ENCODE measurements at regions not wholly inside any gene's neighbourhood (a gene's known extent, or its start where the extent isn't known, plus 50 kb on each side); places are given as distances from the start of the nearest gene placed in this dataset.

GRCh38 chr3:194972641-194973040 is 287.0 kb downstream of the FAM43A start:
- BruUV-seq (replicated peaks), result no TSS peak
- intact Hi-C loops (cut with micrococcal nuclease; ENCODE audit: unreplicated experiment) (no loop called here), in situ Hi-C loops (cut with HindIII; ENCODE audit: extremely low pct_ligation_motif_present, low pct_unique_long_range_greater_than_20kb) (no loop called here)
- ATAC-seq, result no peak
- ChIA-PET POLR2A (no interaction called here), CTCF (ENCODE audit: low intra/inter-chr PET ratio, low total read pairs) (no interaction called here)
- Histone ChIP-seq H3K9ac (ENCODE audit: insufficient read depth, low read depth, low read length) (no peak overlapping the region), H3K27ac (ENCODE audit: extremely low read length, insufficient read depth, low read length) (no peak overlapping the region), H3K9me3 (ENCODE audit: low read length) (no peaks in the 10 kb centered on the region), H2AFZ (ENCODE audit: low read length) (no peak overlapping the region), H3K4me1 (ENCODE audit: insufficient read depth, low read length) (peaks cover 12% of the 10 kb centered on the region), H4K20me1 (ENCODE audit: insufficient read depth, low read length) (no peaks in the 10 kb centered on the region), H3K4me3 (replicated peaks in 1 of 3; ENCODE audit: insufficient read depth in 1 of 3, low read depth in 2 of 3, low read length in 3 of 3) (no peak overlapping the region), H3K27me3 (ENCODE audit: control insufficient read depth in 1 of 2, insufficient read depth in 2 of 2, low read length in 2 of 2) (peaks cover 1 to 30% of the 10 kb centered on the region in 2 experiments; a peak in 4 of 5 replicates), H3K36me3 (replicated peaks in 1 of 2; ENCODE audit: control insufficient read depth in 1 of 2, insufficient read depth in 2 of 2, low read length in 2 of 2) (no peaks in the 10 kb centered on the region), H3K4me2 (ENCODE audit: low read depth, low read length) (no peak overlapping the region), H3K79me2 (ENCODE audit: insufficient read depth, low read length) (no peaks in the 10 kb centered on the region)
- no peak for FAIRE-seq
- 31% methylated on average over 6 of the region's 6 CpGs for WGBS (ENCODE audit: low lambda C conversion rate)
- no peak for DNase-seq (ENCODE audit: low spot score)
- TF ChIP-seq RXRB (CRISPR knock-in tag; IDR thresholded peaks at IDR 0.05; ENCODE audit: borderline replicate concordance), result no peak
- TF ChIP-seq PRPF4 (IDR thresholded peaks at IDR 0.05; ENCODE audit: low read depth, low read length, poor library complexity, severe bottlenecking), result no peak
- no peak for TF ChIP-seq NFE2L2 (IDR thresholded peaks at IDR 0.05; ENCODE audit: low read length)
- TF ChIP-seq, protein P1, sequence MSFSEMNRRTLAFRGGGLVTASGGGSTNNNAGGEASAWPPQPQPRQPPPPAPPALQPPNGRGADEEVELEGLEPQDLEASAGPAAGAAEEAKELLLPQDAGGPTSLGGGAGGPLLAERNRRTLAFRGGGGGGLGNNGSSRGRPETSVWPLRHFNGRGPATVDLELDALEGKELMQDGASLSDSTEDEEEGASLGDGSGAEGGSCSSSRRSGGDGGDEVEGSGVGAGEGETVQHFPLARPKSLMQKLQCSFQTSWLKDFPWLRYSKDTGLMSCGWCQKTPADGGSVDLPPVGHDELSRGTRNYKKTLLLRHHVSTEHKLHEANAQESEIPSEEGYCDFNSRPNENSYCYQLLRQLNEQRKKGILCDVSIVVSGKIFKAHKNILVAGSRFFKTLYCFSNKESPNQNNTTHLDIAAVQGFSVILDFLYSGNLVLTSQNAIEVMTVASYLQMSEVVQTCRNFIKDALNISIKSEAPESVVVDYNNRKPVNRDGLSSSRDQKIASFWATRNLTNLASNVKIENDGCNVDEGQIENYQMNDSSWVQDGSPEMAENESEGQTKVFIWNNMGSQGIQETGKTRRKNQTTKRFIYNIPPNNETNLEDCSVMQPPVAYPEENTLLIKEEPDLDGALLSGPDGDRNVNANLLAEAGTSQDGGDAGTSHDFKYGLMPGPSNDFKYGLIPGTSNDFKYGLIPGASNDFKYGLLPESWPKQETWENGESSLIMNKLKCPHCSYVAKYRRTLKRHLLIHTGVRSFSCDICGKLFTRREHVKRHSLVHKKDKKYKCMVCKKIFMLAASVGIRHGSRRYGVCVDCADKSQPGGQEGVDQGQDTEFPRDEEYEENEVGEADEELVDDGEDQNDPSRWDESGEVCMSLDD (CRISPR knock-in tag; IDR thresholded peaks at IDR 0.05; ENCODE audit: borderline replicate concordance), result no peak
- TF ChIP-seq GFI1 (CRISPR knock-in tag; IDR thresholded peaks at IDR 0.05; ENCODE audit: borderline replicate concordance), result no peak
- TF ChIP-seq ZNF597 (CRISPR knock-in tag; IDR thresholded peaks at IDR 0.05), result no peak
- no peak for TF ChIP-seq GABPB1 (CRISPR knock-in tag; IDR thresholded peaks at IDR 0.05)
- no peak for TF ChIP-seq ZNF484 (CRISPR knock-in tag; IDR thresholded peaks at IDR 0.05; ENCODE audit: borderline replicate concordance, low read depth)
- no peak for TF ChIP-seq ZNF557 (CRISPR knock-in tag; IDR thresholded peaks at IDR 0.05)
- TF ChIP-seq MEIS1 (CRISPR knock-in tag; IDR thresholded peaks at IDR 0.05; ENCODE audit: borderline replicate concordance), result no peak
- no peak for TF ChIP-seq ZNF121 (CRISPR knock-in tag; IDR thresholded peaks at IDR 0.05)
- TF ChIP-seq TIGD3 (CRISPR knock-in tag; IDR thresholded peaks at IDR 0.05; ENCODE audit: borderline replicate concordance), result no peak
- no peak for TF ChIP-seq CEBPB (IDR thresholded peaks at IDR 0.05; ENCODE audit: borderline replicate concordance, low read depth, low read length)
- no peak for TF ChIP-seq MED1 (CRISPR knock-in tag; IDR thresholded peaks at IDR 0.05)
- TF ChIP-seq TOPORS (CRISPR knock-in tag; IDR thresholded peaks at IDR 0.05), result no peak
- TF ChIP-seq RBAK (CRISPR knock-in tag; IDR thresholded peaks at IDR 0.05), result no peak
- TF ChIP-seq ZNF788 (CRISPR knock-in tag; IDR thresholded peaks at IDR 0.05; ENCODE audit: borderline replicate concordance), result no peak
- TF ChIP-seq ZFP90 (CRISPR knock-in tag; IDR thresholded peaks at IDR 0.05; ENCODE audit: borderline replicate concordance), result no peak
